ENCODE measurements at regions not wholly inside any gene's neighbourhood (a gene's known extent, or its start where the extent isn't known, plus 50 kb on each side); places are given as distances from the start of the nearest gene placed in this dataset.

- ChIA-PET CTCF (interaction anchor here (1.3 kb wide), 1 partner anchor 10 kb away, joined by 4 read pairs; no protein-coding TSS in a partner anchor), POLR2A (no interaction called here)
- Mint-ChIP-seq H3K36me3 (peaks cover 0 to 3% (median 0%) of the 10 kb centered on the region in 5 donors), H3K4me1 (peaks cover 18 to 48% (median 25%) of the 10 kb centered on the region in 7 donors), H3K27me3 (peaks cover 0 to 40% (median 0%) of the 10 kb centered on the region in 5 donors), H3K27ac (no peak overlapping the region), H3K9me3 (peaks cover 0 to 1% (median 0%) of the 10 kb centered on the region in 11 donors), H3K4me3 (no peak overlapping the region)
- Histone ChIP-seq H3K4me1 (ENCODE audit: control insufficient read depth in 2 of 2, insufficient read depth in 2 of 2, low read length in 2 of 2) (peaks cover 5 to 11% of the 10 kb centered on the region in 2 donors), H3K27ac (ENCODE audit: low read depth, low read length) (no peak overlapping the region), H3K36me3 (ENCODE audit: control insufficient read depth in 2 of 3, insufficient read depth in 3 of 3, low read length in 3 of 3) (no peaks in the 10 kb centered on the region), H3K9me3 (ENCODE audit: control insufficient read depth in 2 of 3, low read length in 3 of 3) (no peaks in the 10 kb centered on the region), H3K4me3 (ENCODE audit: low read length) (no peak overlapping the region), H3K27me3 (ENCODE audit: control insufficient read depth in 2 of 2, insufficient read depth in 2 of 2, low read length in 2 of 2) (no peaks in the 10 kb centered on the region)
- intact Hi-C loops (cut with micrococcal nuclease): loop anchor here (10.0 kb wide), 2 partner anchors 212 to 538 kb away; no protein-coding TSS in a partner anchor
- no peak for DNase-seq
- no peak for ATAC-seq
Measured at GRCh38 chr15:70252951-70253320, 155.2 kb upstream of the TLE3 start.

- H3K9me3 Mint-ChIP-seq: peaks cover 0 to 1% (median 0%) of the 10 kb centered on the region in 11 donors
- peaks cover 12 to 48% (median 26%) of the 10 kb centered on the region in 7 donors for H3K4me1 Mint-ChIP-seq
- DNase-seq (no peak), ATAC-seq (no peak)
- H3K27me3 Mint-ChIP-seq: peaks cover 0 to 37% (median 0%) of the 10 kb centered on the region in 5 donors
- H3K27ac Mint-ChIP-seq: no peak overlapping the region
- H3K27me3 ChIP-seq (ENCODE audit: control insufficient read depth in 2 of 2, insufficient read depth in 2 of 2, low read length in 2 of 2): no peaks in the 10 kb centered on the region
- no peak overlapping the region for H3K4me3 ChIP-seq (ENCODE audit: low read length)
- no peak overlapping the region for H3K4me3 Mint-ChIP-seq
- intact Hi-C loops (cut with micrococcal nuclease): loop anchor here (10.0 kb wide), 2 partner anchors 212 to 538 kb away; no protein-coding TSS in a partner anchor
- H3K9me3 ChIP-seq (ENCODE audit: control insufficient read depth in 2 of 3, low read length in 3 of 3): no peaks in the 10 kb centered on the region
- peaks cover 0 to 3% (median 0%) of the 10 kb centered on the region in 5 donors for H3K36me3 Mint-ChIP-seq
- POLR2A ChIA-PET: no interaction called here
- H3K27ac ChIP-seq (ENCODE audit: low read depth, low read length): no peak overlapping the region
- H3K4me1 ChIP-seq (ENCODE audit: control insufficient read depth in 2 of 2, insufficient read depth in 2 of 2, low read length in 2 of 2): peaks cover 0 to 5% of the 10 kb centered on the region in 2 donors
- CTCF ChIA-PET: interaction anchor here (1.3 kb wide), 1 partner anchor 10 kb away, joined by 4 read pairs; no protein-coding TSS in a partner anchor
- H3K36me3 ChIP-seq (ENCODE audit: control insufficient read depth in 2 of 3, insufficient read depth in 3 of 3, low read length in 3 of 3): no peaks in the 10 kb centered on the region
Measured at GRCh38 chr15:70252056-70252950, 154.6 kb upstream of the TLE3 start.

GRCh38 chr15:70251246-70251990 is 153.7 kb upstream of the TLE3 start:
- H3K4me1 ChIP-seq (ENCODE audit: control insufficient read depth in 2 of 2, insufficient read depth in 2 of 2, low read length in 2 of 2): peaks cover 0 to 5% of the 10 kb centered on the region in 2 donors
- no peaks in the 10 kb centered on the region for H3K27me3 ChIP-seq (ENCODE audit: control insufficient read depth in 2 of 2, insufficient read depth in 2 of 2, low read length in 2 of 2)
- Mint-ChIP-seq H3K27ac (peak overlapping the region in 2 of 9 donors; percentile 42 to 93), H3K27me3 (peaks cover 0 to 34% (median 0%) of the 10 kb centered on the region in 5 donors), H3K9me3 (peaks cover 0 to 1% (median 0%) of the 10 kb centered on the region in 11 donors), H3K36me3 (peaks cover 0 to 2% (median 0%) of the 10 kb centered on the region in 5 donors), H3K4me1 (peaks cover 11 to 45% (median 28%) of the 10 kb centered on the region in 7 donors), H3K4me3 (no peak overlapping the region)
- ChIA-PET CTCF (interaction anchor here (1.3 kb wide), 1 partner anchor 9 kb away, joined by 4 read pairs; no protein-coding TSS in a partner anchor), POLR2A (no interaction called here)
- no peaks in the 10 kb centered on the region for H3K36me3 ChIP-seq (ENCODE audit: control insufficient read depth in 2 of 3, insufficient read depth in 3 of 3, low read length in 3 of 3)
- no peak overlapping the region for H3K4me3 ChIP-seq (ENCODE audit: low read length)
- DNase-seq (no peak), ATAC-seq (no peak)
- no peak overlapping the region for H3K27ac ChIP-seq (ENCODE audit: low read depth, low read length)
- H3K9me3 ChIP-seq (ENCODE audit: control insufficient read depth in 2 of 3, low read length in 3 of 3): no peaks in the 10 kb centered on the region
- intact Hi-C loops (cut with micrococcal nuclease): loop anchor here (10.0 kb wide), 2 partner anchors 213 to 537 kb away; no protein-coding TSS in a partner anchor

GRCh38 chr15:70250208-70251201 is 152.8 kb upstream of the TLE3 start:
- no peak overlapping the region for H3K27ac Mint-ChIP-seq
- ChIA-PET POLR2A (no interaction called here), CTCF (no interaction called here)
- ATAC-seq (no peak), DNase-seq (no peak)
- intact Hi-C loops (cut with micrococcal nuclease): loop anchor here (10.0 kb wide), 2 partner anchors 214 to 536 kb away; no protein-coding TSS in a partner anchor
- peaks cover 0 to 25% (median 0%) of the 10 kb centered on the region in 5 donors for H3K27me3 Mint-ChIP-seq
- peaks cover 16 to 38% (median 29%) of the 10 kb centered on the region in 7 donors for H3K4me1 Mint-ChIP-seq
- H3K4me3 Mint-ChIP-seq: no peak overlapping the region
- Histone ChIP-seq H3K36me3 (ENCODE audit: control insufficient read depth in 2 of 3, insufficient read depth in 3 of 3, low read length in 3 of 3) (no peaks in the 10 kb centered on the region), H3K27me3 (ENCODE audit: control insufficient read depth in 2 of 2, insufficient read depth in 2 of 2, low read length in 2 of 2) (no peaks in the 10 kb centered on the region), H3K27ac (ENCODE audit: low read depth, low read length) (no peak overlapping the region), H3K9me3 (ENCODE audit: control insufficient read depth in 2 of 3, low read length in 3 of 3) (no peaks in the 10 kb centered on the region), H3K4me1 (ENCODE audit: control insufficient read depth in 2 of 2, insufficient read depth in 2 of 2, low read length in 2 of 2) (peaks cover 0 to 5% of the 10 kb centered on the region in 2 donors), H3K4me3 (ENCODE audit: low read length) (no peak overlapping the region)
- H3K36me3 Mint-ChIP-seq: no peaks in the 10 kb centered on the region
- peaks cover 0 to 1% (median 0%) of the 10 kb centered on the region in 11 donors for H3K9me3 Mint-ChIP-seq

GRCh38 chr15:70249616-70250015 is 151.9 kb upstream of the TLE3 start:
- H3K9me3 ChIP-seq (ENCODE audit: control insufficient read depth in 2 of 3, low read length in 3 of 3): no peaks in the 10 kb centered on the region
- Mint-ChIP-seq H3K27ac (no peak overlapping the region), H3K36me3 (no peaks in the 10 kb centered on the region), H3K27me3 (peaks cover 0 to 18% (median 0%) of the 10 kb centered on the region in 5 donors), H3K4me3 (no peak overlapping the region), H3K9me3 (peaks cover 0 to 1% (median 0%) of the 10 kb centered on the region in 11 donors), H3K4me1 (peaks cover 17 to 41% (median 30%) of the 10 kb centered on the region in 7 donors)
- ChIA-PET CTCF (no interaction called here), POLR2A (no interaction called here)
- DNase-seq (no peak), ATAC-seq (no peak)
- no peaks in the 10 kb centered on the region for H3K36me3 ChIP-seq (ENCODE audit: control insufficient read depth in 2 of 3, insufficient read depth in 3 of 3, low read length in 3 of 3)
- H3K27ac ChIP-seq (ENCODE audit: low read depth, low read length): no peak overlapping the region
- intact Hi-C loops (cut with micrococcal nuclease): loop anchor here (10.0 kb wide), 2 partner anchors 215 to 535 kb away; no protein-coding TSS in a partner anchor
- H3K4me1 ChIP-seq (ENCODE audit: control insufficient read depth in 2 of 2, insufficient read depth in 2 of 2, low read length in 2 of 2): peaks cover 0 to 5% of the 10 kb centered on the region in 2 donors
- H3K27me3 ChIP-seq (ENCODE audit: control insufficient read depth in 2 of 2, insufficient read depth in 2 of 2, low read length in 2 of 2): no peaks in the 10 kb centered on the region
- H3K4me3 ChIP-seq (ENCODE audit: low read length): no peak overlapping the region
